ENCODE measurements at regions not wholly inside any gene's neighbourhood (a gene's known extent, or its start where the extent isn't known, plus 50 kb on each side); places are given as distances from the start of the nearest gene placed in this dataset.

GRCh38 chr18:47593744-47594472, 336.6 kb downstream of the SMAD2 start:
- no peak for DNase-seq

- no peak for DNase-seq
These were observed 339.0 kb downstream of the SMAD2 start for GRCh38 chr18:47591429-47591828.

GRCh38 chr18:47587587-47587986, 336.1 kb upstream of the SKOR2 start:
- DNase-seq, result no peak

- DNase-seq, result no peak
These were observed 335.1 kb upstream of the SKOR2 start for GRCh38 chr18:47586418-47587070.

GRCh38 chr18:47585914-47586313, 334.5 kb upstream of the SKOR2 start:
- no peak for DNase-seq

- DNase-seq, result no peak
These were observed 333.7 kb upstream of the SKOR2 start for GRCh38 chr18:47585136-47585535.

GRCh38 chr18:47582093-47582492, 330.6 kb upstream of the SKOR2 start:
- no peak for DNase-seq

- DNase-seq, result no peak
These were observed 326.1 kb upstream of the SKOR2 start for GRCh38 chr18:47577520-47577919.

- no peak for DNase-seq
These were observed 323.5 kb upstream of the SKOR2 start for GRCh38 chr18:47574966-47575365.

GRCh38 chr18:47571957-47572356, 320.5 kb upstream of the SKOR2 start:
- no peak for DNase-seq

GRCh38 chr18:47566809-47567208, 315.3 kb upstream of the SKOR2 start:
- DNase-seq, result no peak

- DNase-seq, result no peak
These were observed 309.6 kb upstream of the SKOR2 start for GRCh38 chr18:47560723-47561715.

- DNase-seq, result no peak
These were observed 306.8 kb upstream of the SKOR2 start for GRCh38 chr18:47558110-47558750.

- no peak for DNase-seq
These were observed 305.7 kb upstream of the SKOR2 start for GRCh38 chr18:47557160-47557559.

GRCh38 chr18:47552783-47553182, 301.3 kb upstream of the SKOR2 start:
- DNase-seq, result no peak

GRCh38 chr18:47550611-47551010, 299.2 kb upstream of the SKOR2 start:
- no peak for DNase-seq

- no peak for DNase-seq
These were observed 297.6 kb upstream of the SKOR2 start for GRCh38 chr18:47549021-47549540.

- no peak for DNase-seq
These were observed 296.2 kb upstream of the SKOR2 start for GRCh38 chr18:47547539-47548202.

GRCh38 chr18:47545613-47546012, 294.2 kb upstream of the SKOR2 start:
- no peak for DNase-seq

GRCh38 chr18:47543080-47543479, 291.6 kb upstream of the SKOR2 start:
- no peak for DNase-seq

- no peak for DNase-seq
These were observed 291.1 kb upstream of the SKOR2 start for GRCh38 chr18:47542551-47542950.

GRCh38 chr18:47531717-47532116, 280.3 kb upstream of the SKOR2 start:
- DNase-seq, result no peak

Measured in bone marrow (tissue), 2 donors.